Uterus (tissue), 2 donors: ENCODE measurements at regions not wholly inside any gene's neighbourhood (a gene's known extent, or its start where the extent isn't known, plus 50 kb on each side); places are given as distances from the start of the nearest gene placed in this dataset.

Experiments used
- CTCF ChIP-seq, 4 experiments: fragments of 200-600 bp in 2 of 4; fragments of 450-650 bp in 2 of 4; sonication (generic) in 2 of 4; IDR thresholded peaks; one replicate each; pipeline ENCODE4 v1.5.1; 2016 to 2019; ENCODE audit warnings: antibody characterized with exemption in 4 of 4, mild to moderate bottlenecking in 2 of 4, moderate library complexity in 1 of 4
- POLR2A ChIP-seq, 2 donors: fragments of 450-650 bp; IDR thresholded peaks; one replicate each; pipeline ENCODE4 v1.6.1; 2016; ENCODE audit warnings: antibody characterized with exemption in 2 of 2, mild to moderate bottlenecking in 1 of 2, moderate library complexity in 1 of 2

GRCh38 chr6:1067346-1067745 is 244.6 kb upstream of the FOXQ1 start:
- TF ChIP-seq CTCF (IDR thresholded peaks at IDR 0.05) (no peak), POLR2A (IDR thresholded peaks at IDR 0.05) (no peak)
